GM21447 (cell line): ENCODE measurements at regions not wholly inside any gene's neighbourhood (a gene's known extent, or its start where the extent isn't known, plus 50 kb on each side); places are given as distances from the start of the nearest gene placed in this dataset.

Source experiments
- ATAC-seq: cut with Tn5 transposase; IDR thresholded peaks from one replicate; pipeline ENCODE4 v1.9.1; 2021; ENCODE audit not compliant: unreplicated experiment

DNA sequence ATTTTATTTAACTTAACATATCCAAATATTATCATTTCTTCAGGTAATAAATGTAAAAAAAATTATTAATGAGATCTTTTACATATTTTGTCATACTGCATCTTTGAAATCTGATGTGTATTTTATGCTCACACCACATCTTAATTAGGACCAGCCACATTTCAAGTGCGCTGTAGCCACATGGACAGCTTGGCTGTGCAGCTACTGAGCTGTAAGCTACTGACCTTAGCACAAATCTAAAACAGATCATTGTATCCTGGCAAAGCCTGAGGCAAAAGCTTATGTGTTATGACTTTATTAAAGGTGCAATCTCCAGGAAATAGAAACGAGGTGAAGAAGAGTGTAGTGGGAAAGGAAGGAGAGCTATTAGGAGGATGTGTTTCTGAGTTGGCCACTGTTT is 126.7 kb upstream of the UBE2E2 start:
- no peak for ATAC-seq

DNA sequence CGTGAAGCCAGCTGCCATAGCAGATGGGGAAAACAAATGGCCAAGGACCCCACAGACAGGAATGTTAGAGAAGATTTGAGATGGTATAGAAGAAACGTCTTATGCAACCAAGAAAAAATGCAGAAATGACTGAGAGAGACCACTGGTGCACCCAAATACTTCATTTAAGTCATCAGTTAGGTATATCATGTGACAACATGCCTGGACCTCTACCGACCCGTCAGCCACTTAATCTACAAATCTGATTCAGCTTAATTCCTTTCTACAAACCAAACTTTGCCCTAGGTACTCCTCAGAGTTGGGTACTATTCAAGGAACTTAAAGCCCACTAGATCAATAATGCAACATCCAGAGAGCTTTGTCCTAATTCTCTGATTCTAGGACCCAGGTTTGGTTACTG is 126.0 kb upstream of the UBE2E2 start:
- no peak for ATAC-seq

GRCh38 chr3:23078735-23079134 is 124.4 kb upstream of the UBE2E2 start:
- no peak for ATAC-seq

- no peak for ATAC-seq
Measured at GRCh38 chr3:23079976-23080375, 123.2 kb upstream of the UBE2E2 start.

DNA sequence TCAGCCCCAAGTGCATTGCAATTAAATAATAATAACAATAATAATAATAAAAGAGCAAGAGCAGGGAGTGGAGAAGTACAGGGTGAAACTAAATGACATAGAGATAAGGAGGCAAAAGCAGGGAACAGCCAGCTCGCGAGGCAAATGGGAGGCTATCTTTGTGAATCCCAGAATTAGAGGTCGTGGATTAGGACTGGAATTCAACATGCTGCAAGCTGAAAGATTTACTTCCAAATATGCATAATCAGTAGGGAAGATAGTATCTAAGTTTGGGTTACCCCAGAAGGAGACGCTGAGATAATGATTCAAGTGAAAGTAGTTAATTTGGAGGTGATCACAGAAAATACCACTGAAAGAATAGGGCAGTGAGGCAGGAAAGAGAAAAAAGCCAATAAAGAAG is 119.4 kb upstream of the UBE2E2 start:
- no peak for ATAC-seq

DNA sequence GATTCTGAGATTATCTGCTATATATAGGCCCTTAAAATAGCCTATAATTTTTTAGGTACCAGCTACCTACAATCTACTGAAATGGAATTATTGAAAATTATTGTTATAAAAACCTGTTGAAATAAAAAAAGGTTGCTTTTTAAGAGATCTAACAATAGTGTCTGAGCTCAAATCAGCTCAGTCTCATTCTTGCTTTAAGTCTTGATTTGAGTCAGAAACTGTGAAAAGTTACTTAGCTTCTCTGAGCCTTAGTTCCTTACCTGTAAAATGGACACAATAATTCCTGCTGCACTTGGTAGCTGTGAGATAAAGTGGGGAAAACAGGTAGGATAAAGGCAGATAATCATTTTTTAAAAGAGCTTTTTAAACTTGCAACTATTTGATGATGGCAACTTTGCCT is 118.8 kb upstream of the UBE2E2 start:
- ATAC-seq: no peak

DNA sequence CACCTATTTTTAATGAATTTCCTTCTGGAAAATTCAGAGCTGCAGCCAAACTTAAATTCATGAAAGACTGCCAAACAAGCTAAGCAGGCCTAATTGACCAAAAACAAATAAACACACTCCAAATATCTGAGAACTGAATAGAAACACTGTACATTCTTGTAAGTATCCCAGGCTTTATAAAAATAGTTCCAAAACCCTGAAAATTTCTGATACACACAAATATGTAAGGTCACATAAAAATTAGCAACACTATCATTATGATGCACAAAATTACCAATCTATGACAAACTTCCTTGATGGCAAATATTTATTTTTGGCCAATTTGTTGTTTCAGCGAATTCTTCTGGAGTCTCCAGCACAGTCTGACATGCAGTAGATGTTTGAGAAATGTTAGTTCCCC is 117.9 kb upstream of the UBE2E2 start:
- ATAC-seq: no peak

DNA sequence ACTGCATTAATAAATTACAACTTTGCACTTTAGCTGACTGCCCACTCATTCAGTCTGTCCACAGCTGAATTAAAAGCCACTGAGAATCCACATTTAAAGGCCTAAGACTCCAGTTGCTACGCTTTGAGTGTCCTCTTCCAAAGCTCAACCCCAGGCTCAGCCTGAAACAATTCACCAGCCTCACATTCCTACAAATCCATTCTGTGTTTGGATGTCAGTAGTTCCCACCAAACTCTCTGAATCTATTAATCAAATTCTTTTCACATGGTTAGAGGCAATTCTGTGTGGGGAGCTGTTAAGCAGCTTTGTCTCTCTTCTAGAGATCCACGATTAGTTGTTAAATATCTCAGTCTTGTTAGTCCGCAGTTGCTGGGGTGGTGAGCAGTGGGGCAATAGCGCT is 116.8 kb upstream of the UBE2E2 start:
- ATAC-seq: no peak

GRCh38 chr3:23086831-23087230 is 116.3 kb upstream of the UBE2E2 start:
- no peak for ATAC-seq

GRCh38 chr3:23094412-23094811 is 108.7 kb upstream of the UBE2E2 start:
- no peak for ATAC-seq

DNA sequence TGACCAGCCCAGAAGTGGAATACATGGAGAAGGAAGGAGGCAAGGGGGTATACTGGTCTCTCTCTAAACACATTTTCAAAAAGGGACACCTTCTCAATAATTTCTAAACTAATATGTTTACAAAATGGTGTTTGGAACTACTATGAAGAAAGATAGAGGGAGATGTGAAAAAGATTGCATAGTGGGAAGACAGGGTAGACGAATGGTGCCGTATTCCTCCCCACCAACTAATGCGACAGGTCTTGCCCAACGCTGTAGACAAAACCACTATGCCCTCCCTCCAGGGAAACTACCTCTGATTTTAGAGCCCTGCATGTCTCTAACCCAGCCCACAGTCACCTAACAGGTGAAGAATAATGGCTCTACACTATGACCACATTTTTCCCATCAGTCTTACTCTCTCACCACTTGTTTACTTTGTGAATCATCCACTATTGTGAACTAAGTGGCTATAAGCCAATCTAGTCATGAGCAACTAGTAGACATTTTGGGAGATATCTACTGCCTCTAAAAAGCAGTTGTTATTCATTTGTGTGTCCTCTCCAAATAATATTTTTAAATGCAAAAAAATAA is 108.2 kb upstream of the UBE2E2 start:
- ATAC-seq: no peak

DNA sequence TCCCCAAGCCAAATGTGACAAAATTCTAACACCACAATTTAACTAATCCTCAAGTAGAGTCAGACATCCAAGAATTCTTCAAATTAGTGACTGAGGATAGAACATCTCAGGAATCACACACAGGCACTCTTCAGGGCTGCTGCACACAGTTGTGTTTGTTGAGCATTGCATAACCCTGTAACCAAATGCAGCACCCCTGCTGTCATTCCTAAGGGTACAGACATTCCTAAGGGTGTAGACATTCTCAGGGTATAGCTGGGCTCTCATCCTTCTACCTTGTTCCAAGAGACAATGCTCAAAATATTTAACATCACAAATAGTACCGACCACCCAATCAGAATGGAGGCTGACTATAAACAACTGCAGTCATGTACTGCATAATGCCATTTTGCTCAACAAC is 107.1 kb upstream of the UBE2E2 start:
- ATAC-seq: no peak

GRCh38 chr3:23099021-23099420 is 104.1 kb upstream of the UBE2E2 start:
- ATAC-seq: no peak

- no peak for ATAC-seq
Measured at GRCh38 chr3:23099677-23100076, 103.5 kb upstream of the UBE2E2 start.

DNA sequence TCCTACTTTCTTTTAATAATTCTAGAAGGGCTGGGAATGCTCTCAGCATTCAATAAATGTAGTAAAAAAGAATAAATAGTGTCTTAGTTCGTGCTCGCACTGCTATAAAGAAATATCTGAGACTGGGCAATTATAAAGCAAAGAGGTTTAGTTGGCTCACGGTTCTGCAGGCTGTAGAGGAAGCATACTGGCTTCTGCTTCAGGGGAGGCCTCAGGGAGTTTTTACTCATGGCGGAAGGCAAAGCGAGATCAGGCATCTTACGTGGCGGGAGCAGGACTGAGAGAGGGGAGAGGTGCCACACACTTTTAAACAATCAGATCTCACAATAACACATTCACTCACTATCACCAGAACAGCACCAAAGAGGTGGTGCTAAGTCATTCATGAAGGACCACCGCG is 103.0 kb upstream of the UBE2E2 start:
- no peak for ATAC-seq

DNA sequence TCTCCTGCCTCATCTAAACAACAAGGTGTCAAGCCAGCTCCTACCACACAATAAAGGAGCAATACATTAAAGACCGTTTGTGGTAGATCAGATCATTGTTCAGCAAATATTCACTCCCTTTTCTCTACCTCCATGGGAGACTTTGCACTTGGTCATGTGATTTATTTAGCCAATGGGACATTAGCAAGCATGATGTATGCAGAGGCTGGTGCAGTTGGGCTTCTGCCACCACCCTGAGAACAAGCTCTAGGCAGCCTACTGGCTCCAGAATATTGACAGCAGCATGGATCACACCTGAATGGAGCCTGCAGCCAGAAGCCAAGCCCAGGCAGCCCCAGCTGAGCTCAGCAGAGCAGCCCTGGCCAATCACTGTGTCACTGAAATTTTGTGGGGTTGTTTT is 99.4 kb upstream of the UBE2E2 start:
- ATAC-seq: no peak

DNA sequence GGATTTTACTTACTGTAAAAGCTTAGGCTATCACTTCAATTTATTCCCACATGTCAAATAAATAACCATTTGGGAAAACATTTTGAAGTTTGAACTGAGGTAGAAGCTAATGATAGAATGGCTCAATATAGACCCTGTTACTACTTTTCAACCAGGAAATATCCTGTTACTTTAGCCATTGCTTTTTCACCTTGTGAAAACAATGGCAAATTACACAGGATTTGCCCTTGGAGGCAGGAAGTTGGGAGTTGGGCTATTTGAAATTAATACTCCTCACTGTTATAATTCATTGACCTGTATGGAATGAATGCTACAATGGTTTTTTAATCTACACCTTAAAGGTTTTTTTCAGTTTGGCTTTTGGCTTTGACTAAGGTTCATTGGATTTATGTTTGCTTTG is 98.1 kb upstream of the UBE2E2 start:
- no peak for ATAC-seq

DNA sequence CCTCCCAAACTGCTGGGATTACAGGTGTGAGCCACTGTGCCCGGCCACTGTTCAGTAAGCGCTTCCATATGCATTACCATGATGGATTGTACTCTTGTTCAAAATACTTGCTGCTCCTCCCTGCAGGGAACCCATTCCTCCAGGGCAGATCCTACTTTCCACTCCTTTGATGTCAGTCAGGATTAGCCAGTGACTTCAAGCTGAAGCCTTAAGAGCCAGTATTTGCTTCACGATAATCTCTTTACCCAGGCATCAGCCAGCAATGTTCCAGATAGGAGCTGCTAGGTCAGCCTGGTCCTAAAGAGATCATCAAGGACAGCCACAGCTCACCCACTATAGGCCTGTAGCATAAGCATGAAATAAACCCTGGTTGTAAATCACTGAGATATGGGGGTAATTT is 96.5 kb upstream of the UBE2E2 start:
- no peak for ATAC-seq

GRCh38 chr3:23107221-23107620 is 95.9 kb upstream of the UBE2E2 start:
- ATAC-seq: no peak

- ATAC-seq: no peak
Measured at GRCh38 chr3:23108451-23109057, 94.6 kb upstream of the UBE2E2 start.

DNA sequence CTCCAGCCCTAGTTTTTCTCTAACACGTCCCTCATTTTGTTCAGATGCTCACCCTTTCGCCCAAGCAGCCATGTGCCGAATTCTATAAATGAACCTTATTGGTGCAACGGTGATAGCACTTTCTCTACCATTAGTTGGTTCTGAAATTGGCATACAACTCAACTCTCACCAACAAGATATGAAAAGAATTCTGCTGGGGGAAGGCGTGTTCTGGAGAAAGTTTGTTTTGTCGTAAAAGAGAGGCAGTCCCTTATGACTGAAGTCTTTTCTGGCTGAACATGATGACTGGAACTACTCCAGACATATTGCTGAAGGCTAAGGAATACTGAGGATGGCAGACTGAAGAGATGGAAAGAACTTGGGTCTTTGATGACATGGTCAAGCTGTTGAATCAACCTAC is 91.8 kb upstream of the UBE2E2 start:
- no peak for ATAC-seq

- ATAC-seq: no peak
Measured at GRCh38 chr3:23111797-23112196, 91.3 kb upstream of the UBE2E2 start.

DNA sequence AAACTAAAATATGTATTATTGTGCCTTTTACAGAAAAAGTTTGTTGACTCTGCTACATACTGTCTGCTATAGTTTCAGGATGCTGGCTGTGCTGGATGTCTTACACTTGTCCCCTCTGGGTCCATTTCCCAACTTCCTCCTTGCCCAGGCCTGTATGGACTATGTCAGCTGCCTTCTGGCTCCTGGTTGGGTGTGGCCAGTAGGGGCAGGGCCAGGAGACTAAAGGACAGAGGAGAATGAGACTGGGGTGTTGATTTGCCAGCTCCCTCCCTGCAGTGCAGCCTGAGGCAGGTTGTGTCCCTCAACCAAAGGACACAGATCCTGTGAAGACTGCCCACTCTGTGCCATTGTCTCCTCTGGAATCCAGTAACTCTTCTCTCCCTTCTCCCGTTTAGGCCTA is 90.6 kb upstream of the UBE2E2 start:
- ATAC-seq: no peak
